T-helper 2 cell (primary cell): ENCODE measurements at regions not wholly inside any gene's neighbourhood (a gene's known extent, or its start where the extent isn't known, plus 50 kb on each side); places are given as distances from the start of the nearest gene placed in this dataset.
"Not testable (repeated sequence)": the region's sequence is repeated elsewhere in the genome, so short reads cannot be mapped to it uniquely, and the experiment has no call there.

Experiments
- DNase-seq, 5 experiments: peaks; one replicate each; pipeline versions ENCODE4 v3.0.0 to v3.0.0-alpha.2; 2012 to 2022

GRCh38 chr16:85240982-85241924 lies 129.0 kb upstream of the CIBAR2 start:
- DNase-seq, result no peak

DNA sequence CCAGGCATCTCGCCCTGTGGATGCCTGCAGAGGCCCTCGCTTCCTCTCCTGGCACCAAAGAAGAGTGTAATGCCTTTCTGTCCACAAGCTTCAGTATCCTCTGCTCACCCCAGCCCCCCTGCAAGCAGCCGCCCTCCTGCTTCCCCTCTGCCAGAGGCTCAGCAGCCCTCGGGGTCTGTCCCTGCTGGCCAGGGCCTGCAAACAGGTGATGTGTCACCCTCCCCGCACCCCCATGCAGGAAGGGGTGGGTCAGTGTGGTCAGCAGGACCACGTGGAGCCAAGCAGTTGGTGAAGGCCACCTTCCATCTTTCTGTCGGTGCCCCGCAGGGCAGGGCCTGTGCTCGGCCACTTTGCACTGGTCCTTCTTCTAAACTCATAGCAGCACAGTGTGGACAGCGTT lies 129.9 kb upstream of the CIBAR2 start:
- DNase-seq, result no peak

DNA sequence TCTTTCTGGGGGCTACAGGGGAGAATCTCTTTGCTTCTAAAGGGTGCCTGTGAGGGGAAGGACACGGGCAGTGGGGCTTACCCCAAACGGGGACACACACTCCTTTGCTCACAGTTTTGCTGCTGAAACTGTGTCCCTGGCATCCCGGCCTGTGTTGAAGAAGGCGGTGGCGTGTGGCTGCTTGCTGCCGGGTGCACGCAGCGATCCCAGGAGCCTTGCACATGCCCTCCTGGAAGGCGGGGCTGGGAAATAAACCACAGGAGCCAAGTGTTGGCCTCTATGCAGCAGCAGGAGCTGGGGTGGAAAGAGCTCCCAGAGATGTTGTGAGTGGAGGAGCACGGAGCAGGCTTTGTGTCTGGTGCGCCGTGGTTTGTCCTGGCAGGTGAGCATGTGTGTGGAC lies 131.0 kb upstream of the CIBAR2 start:
- DNase-seq, result no peak

- DNase-seq, result not testable (repeated sequence)
Measured at GRCh38 chr16:85244452-85244851, 132.2 kb upstream of the CIBAR2 start.

DNA sequence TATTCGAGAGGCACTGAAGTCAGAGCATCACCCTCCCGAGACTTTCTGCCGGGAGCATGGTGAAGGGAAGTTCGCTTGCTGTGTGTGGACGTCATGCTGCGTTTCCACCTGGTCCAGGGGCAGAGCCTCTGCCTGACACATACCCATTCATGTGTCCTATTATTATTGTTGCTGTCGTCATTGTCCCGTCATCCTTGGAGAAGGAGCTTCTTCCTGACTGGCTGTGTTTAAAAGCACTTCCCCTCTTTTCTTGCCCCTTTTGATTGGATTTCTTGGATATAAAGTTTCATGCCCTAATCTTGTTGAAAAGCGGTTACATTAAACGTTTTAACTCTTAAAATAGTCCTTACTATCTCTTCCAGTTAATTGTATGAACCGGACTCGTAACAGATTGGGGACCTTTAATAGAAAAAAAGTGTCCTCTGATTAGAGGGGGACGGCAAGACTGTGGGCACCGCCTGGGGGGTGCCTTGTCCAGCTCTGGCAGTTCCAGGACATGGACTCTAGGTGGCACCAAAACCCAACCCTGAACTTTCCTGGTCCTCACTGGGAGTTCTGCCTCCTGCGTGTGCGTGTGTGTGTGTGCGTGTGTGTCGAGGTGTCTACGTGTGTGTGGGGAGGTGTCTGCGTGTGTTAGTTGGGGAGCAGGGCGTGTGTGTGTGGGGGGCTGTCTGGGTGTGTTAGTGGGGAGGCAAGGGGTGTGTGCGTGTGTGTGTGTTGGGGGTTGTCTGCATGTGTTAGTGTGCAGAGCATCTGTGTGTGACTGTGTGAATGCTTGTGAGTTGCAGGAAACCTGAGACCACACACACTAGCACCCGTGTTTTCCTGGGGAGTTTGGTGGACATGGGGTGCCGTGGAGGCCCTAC lies 133.3 kb upstream of the CIBAR2 start:
- DNase-seq, result peak in 3 of 5 experiments; percentile 6 to 55 (median 16)

DNA sequence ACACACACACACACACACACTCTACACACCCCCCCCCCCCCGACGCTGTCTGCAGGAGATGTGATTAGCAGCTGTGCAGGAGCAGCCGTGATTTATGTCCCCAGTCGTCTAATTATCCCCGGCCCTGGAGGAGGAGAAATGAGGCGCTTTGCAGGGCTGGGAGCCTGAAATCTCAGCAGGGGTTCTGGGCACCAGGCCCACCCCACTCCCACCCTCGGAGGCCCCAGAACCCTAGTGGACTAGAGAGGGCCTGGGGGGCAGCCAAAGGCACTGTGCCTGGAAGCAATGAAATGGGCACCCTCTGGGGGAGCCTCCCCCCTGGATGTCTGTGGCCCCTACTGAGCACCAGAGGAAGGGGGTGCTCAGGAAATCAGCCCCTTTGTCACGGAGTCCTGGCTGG lies 134.2 kb upstream of the CIBAR2 start:
- DNase-seq, result no peak

- no peak for DNase-seq
Measured at GRCh38 chr16:85246973-85247372, 134.7 kb upstream of the CIBAR2 start.

DNA sequence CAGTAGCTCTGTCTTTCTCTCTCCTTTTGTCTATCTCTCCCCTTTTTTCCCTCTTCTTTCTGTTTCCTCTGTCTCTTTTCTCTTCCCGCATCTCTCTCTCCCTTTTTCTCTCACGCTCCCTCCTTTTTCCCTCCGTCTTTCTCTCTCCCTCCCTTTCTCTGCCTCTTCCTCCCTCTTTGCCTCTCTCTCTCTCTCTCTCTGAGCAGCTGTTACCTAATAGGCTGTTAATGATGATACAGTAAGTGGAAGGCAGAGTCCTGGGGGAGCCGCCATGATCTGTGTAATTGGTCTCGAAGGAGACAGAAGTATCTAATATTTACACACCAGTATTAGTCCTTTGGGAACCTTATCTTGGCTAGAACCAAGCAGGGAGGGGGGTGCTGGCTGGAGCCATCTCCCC lies 136.1 kb upstream of the CIBAR2 start:
- DNase-seq, result no peak

DNA sequence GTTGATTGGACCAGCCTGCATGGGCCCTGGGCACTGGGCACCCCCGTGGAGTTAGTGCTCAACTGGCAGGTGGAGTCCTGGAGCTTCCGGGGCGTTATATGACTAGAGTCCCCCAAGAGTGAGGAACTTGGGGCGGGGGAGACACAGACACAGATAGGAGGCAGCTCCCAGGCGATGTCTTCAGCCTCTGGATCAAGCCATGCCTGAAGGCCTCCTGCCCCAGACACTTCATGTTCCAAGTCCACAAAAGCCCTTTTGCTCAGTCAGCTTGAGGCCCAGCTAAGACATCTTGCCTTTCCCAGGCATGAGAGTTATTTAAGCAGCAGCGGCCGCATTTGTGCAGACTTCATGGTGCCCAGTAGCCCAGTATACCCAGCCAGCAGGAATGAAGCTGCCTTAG lies 136.6 kb upstream of the CIBAR2 start:
- no peak for DNase-seq

DNA sequence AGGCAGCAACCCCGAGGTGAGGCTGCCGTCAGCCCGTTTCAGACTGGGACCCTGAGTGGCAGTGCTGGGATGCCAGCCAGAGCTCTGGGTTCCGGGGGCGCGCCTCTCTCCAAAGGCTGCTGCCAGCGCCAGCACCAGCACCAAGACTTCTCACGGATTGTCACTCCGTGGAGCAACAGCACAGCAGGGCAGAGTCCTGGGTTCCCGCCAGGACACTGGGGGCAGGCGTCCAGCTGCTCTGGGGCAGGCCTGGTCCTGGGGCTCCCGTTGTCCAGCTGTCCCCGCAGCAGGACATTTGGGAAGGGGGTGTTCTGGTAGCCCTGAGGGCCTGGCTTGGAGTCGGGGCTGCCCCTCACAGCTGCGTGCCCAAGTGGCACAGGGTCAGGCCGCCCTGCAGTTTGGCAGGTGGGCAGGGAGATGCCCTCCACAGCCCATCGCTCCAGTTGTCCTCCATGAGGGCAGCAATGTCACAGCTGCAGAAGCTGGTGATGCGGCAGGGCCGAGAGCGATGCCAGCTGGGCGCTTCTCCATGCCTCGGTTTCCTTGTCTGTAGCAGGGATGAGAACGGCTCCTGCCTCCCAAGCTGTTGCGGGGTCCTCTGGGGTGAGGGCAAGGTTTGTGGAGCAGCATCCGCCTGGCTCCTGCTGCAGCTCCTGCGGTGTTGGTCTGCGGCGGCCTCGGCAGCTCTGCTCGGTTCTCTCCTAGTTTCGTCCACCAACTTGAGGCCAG lies 137.3 kb upstream of the CIBAR2 start:
- DNase-seq, result no peak

DNA sequence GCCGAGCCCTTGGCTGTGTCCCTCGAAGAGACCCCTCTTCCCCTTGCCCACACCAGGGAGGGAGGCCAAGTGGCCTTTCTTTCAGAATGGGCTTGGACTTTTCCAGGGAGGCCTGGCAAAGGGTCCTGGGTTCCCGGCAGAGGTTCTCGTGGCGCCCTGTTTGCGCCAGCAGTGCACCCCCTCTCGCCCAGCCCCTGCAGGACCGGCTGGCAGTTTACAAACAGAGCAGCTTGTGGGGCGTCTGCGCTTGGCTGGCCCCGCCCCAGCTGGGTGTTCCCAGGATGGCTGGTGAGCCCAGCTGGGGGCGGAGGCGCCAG lies 137.8 kb upstream of the CIBAR2 start:
- DNase-seq, result no peak

- no peak for DNase-seq
Measured at GRCh38 chr16:85250609-85251223, 138.4 kb upstream of the CIBAR2 start.

DNA sequence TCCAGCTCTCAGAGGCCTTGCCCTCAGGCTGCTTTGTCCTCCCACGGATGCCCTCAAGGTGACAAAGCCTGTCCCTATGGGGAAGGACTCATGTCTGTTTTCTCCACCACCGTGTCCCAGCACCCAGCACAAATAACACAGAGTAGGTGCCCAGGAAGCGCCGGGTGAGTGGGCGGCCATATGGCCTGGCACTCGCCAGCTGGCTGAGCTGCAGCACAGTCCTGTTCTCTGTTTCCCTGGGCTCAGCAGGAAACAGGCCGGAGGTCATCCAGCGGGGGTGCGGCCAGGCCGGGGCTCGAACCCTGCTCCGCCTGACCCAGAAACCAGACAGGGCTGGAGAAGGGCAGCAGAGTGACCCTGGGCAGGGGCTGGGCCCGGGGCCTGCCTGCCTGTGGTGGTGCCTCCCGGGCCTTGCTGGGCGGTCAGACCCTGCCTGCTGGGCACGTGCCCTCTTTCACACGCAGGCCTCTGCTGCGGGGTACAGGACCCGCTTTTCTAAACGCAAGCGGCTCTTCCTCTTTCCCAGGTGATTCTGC lies 139.0 kb upstream of the CIBAR2 start:
- no peak for DNase-seq

DNA sequence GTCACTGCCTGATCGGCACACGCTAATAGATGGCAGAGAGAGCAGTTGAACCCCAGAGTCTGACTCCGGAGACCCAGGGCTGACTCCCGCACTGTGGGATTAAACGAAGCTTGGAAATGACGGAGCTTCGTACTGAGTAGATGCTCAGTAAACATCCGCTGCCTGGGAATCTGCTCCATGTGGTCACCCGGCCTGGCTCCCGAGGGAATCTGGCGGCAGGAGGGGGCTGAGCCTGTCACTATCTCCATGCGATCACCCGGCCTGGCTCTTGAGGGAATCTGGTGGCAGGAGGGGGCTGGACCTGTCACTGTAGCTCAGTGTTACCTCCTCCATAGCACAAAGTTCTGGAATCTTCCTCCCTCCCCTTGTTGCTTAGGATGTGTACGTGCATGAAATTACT lies 139.7 kb upstream of the CIBAR2 start:
- no peak for DNase-seq

- DNase-seq, result no peak
Measured at GRCh38 chr16:85252461-85252860, 140.2 kb upstream of the CIBAR2 start.

DNA sequence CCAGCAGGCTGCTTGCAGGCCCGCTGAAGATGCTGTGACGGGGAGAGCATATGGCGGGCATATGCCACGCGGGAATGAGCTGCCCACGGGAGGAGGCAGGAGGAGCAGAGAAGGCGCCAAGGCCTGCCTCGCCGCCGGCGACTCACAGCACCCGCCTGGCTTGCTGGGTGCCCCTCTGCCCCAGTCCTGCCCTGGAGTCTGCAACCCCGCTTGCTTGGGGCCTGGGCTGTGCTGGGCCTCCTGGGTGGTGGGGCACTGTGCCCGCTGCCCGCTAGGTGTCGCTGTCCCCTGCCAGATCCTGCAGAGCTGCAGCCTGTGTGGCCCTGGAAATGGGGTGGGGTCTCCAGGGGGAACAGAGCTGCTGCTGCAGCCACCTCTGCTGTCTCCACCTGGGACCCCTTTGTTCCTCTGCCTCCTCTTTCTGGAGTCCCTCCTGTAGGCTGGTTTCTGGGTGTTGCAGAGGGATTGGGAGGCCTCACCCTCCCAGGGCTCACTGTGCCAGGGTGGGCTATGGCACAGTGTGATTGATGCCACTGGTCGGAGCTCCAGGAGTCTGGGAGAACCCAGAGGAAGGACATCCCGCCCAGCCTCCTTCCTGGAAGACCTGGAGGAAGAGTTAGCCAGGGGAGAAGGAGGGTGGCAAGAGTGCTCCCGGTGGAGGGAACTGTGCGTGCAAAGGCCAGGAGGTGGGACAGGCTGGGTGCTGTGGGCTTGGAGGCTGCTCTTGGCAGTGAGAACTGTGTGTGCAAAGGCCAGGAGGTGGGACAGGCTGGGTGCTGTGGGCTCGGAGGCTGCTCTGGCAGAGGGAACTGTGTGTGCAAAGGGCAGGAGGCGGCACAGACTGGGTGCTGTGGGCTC lies 141.0 kb upstream of the CIBAR2 start:
- peak; percentile 13 to 50 (median 38) for DNase-seq

DNA sequence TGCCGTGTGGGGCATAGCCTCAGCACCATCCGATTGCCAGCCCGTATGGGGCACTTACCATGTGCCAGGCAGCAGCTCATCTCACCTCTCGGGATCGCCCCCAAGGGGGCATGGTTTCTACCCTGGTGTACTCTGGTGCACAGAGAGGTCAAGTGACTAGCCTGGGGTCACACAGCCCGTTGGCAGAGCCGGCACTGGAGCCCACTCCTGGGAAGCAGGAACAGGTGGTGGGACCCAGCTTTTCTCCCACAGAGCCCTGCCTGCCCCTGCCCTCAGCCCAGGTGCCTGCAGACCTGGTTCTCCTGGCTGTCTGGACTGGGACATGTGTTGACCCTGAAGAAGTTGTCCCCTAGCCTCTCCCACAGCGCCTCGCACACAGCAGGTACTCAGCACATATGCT lies 141.8 kb upstream of the CIBAR2 start:
- no peak for DNase-seq

GRCh38 chr16:85254921-85255320 lies 142.6 kb upstream of the CIBAR2 start:
- DNase-seq, result no peak

DNA sequence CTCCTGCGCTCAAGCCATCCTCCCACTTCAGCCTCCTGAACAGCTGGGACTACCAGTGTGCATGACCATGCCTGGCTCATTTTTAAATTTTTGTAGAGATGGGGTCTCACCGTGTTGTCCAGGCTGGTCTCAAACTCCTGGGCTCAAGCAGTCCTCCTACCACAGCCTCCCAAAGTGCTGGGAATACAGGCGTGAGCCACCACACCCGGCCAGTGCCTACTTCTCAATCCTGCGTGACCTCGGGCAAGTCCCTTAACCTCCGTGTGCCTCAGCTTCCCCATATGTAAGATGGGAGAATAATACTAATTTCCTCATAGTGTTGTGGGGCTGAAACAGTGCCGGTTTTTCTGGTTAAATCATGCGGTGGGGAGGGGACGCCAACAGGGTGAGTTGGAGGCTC lies 143.5 kb upstream of the CIBAR2 start:
- DNase-seq, result no peak

DNA sequence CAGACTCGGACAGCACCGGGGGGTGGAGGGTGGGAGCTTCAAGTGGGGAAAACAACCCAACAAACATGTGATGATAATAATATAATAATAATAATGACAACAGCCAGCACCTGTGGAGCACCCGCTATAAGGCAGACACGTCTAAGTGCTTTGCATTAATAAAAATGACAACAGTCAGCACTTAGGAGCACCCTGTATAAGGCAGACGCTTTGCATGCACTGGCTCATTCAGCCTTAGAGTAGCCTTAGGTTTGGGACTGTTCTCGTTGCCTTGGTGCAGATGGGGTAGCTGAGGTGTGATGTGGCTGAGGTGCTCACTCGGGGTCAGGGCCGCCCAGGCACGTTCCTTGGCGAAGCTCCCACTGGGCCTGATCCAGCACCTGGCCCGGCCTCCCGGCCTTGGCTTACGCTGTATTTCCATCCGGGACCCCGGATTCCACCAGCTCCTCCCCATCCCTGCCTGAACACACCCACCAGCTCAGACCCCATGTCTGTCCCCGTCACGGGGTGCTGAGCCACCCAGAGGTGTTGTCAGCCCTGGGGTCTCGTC lies 144.0 kb upstream of the CIBAR2 start:
- no peak for DNase-seq

DNA sequence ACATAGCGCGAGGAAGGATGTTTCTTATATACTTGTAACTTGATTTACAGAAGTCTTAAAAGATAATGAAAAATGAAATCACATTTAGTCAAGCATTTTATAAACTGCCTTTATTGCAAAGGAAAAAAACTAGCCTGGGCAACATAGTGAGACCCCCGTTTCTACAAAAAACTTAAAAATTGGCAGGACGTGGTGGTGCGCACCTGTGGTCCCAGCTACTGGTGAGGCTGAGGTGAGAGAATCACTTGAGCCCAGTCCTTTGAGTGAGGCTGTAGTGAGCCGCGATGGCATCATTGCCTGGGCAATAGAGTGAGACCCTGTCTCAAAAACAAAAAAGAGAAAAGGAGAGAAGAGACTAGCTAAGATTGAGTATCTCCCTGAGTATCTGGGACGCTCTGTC lies 145.2 kb upstream of the CIBAR2 start:
- no peak for DNase-seq
